HEK293 (cell line): ENCODE measurements at regions not wholly inside any gene's neighbourhood (a gene's known extent, or its start where the extent isn't known, plus 50 kb on each side); places are given as distances from the start of the nearest gene placed in this dataset.

Source experiments
- CTCF ChIA-PET: fragments of 350-600 bp; formaldehyde crosslinking; extraction: SDS; loops from one replicate; lab custom pipeline; 2021; ENCODE audit warnings: antibody characterized with exemption; lab: Yijun Ruan, JAX
- POLR2A ChIA-PET: fragments of 300-600 bp; formaldehyde crosslinking; extraction: SDS; loops from one replicate; lab custom pipeline; 2020; ENCODE audit warnings: antibody characterized with exemption, inconsistent platforms; lab: Yijun Ruan, JAX
- H3K27ac ChIP-seq: fragments of 200-500 bp; sonication (Bioruptor generic); 2 replicates; pipeline ENCODE4 v1.5.1; 2014; ENCODE audit warnings: low read depth, low read length, control low read depth, inconsistent platforms; ENCODE audit errors: extremely low read depth
- H3K36me3 ChIP-seq, 2 experiments: fragments of 200-500 bp in 1 of 2; sonication (Bioruptor generic) in 1 of 2; 1 replicate in 1 of 2; 2 replicates in 1 of 2; pipeline ENCODE4 v1.5.1; 2014 to 2017; ENCODE audit warnings: inconsistent platforms in 2 of 2, low read length in 2 of 2; ENCODE audit not compliant: control insufficient read depth in 2 of 2, insufficient read depth in 1 of 2
- H3K4me1 ChIP-seq: fragments of 200-500 bp; sonication (Bioruptor generic); 2 replicates; pipeline ENCODE4 v1.5.1; 2014; ENCODE audit warnings: mild to moderate bottlenecking, low read length, inconsistent platforms; ENCODE audit not compliant: control insufficient read depth, insufficient read depth
- H3K4me3 ChIP-seq: 2 replicates; pipeline ENCODE4 v1.5.1; 2011; ENCODE audit warnings: low read depth, mild to moderate bottlenecking, control low read depth, low read length, moderate library complexity
- H3K9me3 ChIP-seq: fragments of 200-500 bp; sonication (Bioruptor generic); 2 replicates; pipeline ENCODE4 v1.5.1; 2014; ENCODE audit warnings: low read depth, low read length, inconsistent platforms; ENCODE audit not compliant: control insufficient read depth, insufficient read depth
- FEZF1 ChIP-seq: fragments of 450-650 bp; formaldehyde crosslinking; IDR thresholded peaks from 2 replicates; pipeline ENCODE4 v1.5.1; 2016; ENCODE audit warnings: missing biosample characterization, missing genetic modification characterization
- HOXD13 ChIP-seq: sonication (generic); formaldehyde crosslinking; IDR thresholded peaks from 2 replicates; pipeline ENCODE4 v1.8.0; 2022; ENCODE audit warnings: missing genetic modification reagents, borderline replicate concordance
- PRDM10 ChIP-seq: fragments of 450-650 bp; formaldehyde crosslinking; IDR thresholded peaks from 2 replicates; pipeline ENCODE4 v1.5.1; 2016; ENCODE audit warnings: missing biosample characterization, missing genetic modification characterization
- REPIN1 ChIP-seq: fragments of 450-650 bp; formaldehyde crosslinking; IDR thresholded peaks from 2 replicates; pipeline ENCODE4 v1.5.1; 2017; ENCODE audit warnings: missing biosample characterization, missing genetic modification characterization, low read depth
- SP7 ChIP-seq: fragments of 450-650 bp; formaldehyde crosslinking; IDR thresholded peaks from 2 replicates; pipeline ENCODE4 v1.5.1; 2016; ENCODE audit warnings: missing biosample characterization, missing genetic modification characterization
- TCF7L2 ChIP-seq: IDR thresholded peaks from 2 replicates; pipeline ENCODE4 v1.6.1; 2011; ENCODE audit warnings: low read depth, mild to moderate bottlenecking, inconsistent platforms, low read length, moderate library complexity, borderline replicate concordance
- TRIM28 ChIP-seq: IDR thresholded peaks from 2 replicates; pipeline ENCODE4 v1.6.1; 2011; ENCODE audit warnings: low read length, control low read depth, borderline replicate concordance
- TSHZ1 ChIP-seq: fragments of 450-650 bp; formaldehyde crosslinking; IDR thresholded peaks from 2 replicates; pipeline ENCODE4 v1.5.1; 2016; ENCODE audit warnings: missing biosample characterization, missing genetic modification characterization, borderline replicate concordance
- ZBTB44 ChIP-seq: fragments of 450-650 bp; IDR thresholded peaks from 2 replicates; pipeline ENCODE4 v1.5.1; 2018; ENCODE audit warnings: missing biosample characterization, mild to moderate bottlenecking, missing genetic modification characterization
- ZBTB8A ChIP-seq: fragments of 450-650 bp; formaldehyde crosslinking; IDR thresholded peaks from 2 replicates; pipeline ENCODE4 v1.5.1; 2016; ENCODE audit warnings: missing biosample characterization, missing genetic modification characterization
- ZNF175 ChIP-seq: fragments of 450-650 bp; formaldehyde crosslinking; IDR thresholded peaks from 2 replicates; pipeline ENCODE4 v1.5.1; 2016; ENCODE audit warnings: missing biosample characterization, missing genetic modification characterization
- ZNF214 ChIP-seq: fragments of 450-650 bp; formaldehyde crosslinking; IDR thresholded peaks from 2 replicates; pipeline ENCODE4 v1.5.1; 2017; ENCODE audit warnings: missing biosample characterization, mild to moderate bottlenecking, missing genetic modification characterization, borderline replicate concordance
- ZNF404 ChIP-seq: fragments of 450-650 bp; formaldehyde crosslinking; IDR thresholded peaks from 2 replicates; pipeline ENCODE4 v1.5.1; 2017; ENCODE audit warnings: missing biosample characterization, missing genetic modification characterization
- ZNF521 ChIP-seq: fragments of 450-650 bp; formaldehyde crosslinking; IDR thresholded peaks from 2 replicates; pipeline ENCODE4 v1.5.1; 2017; ENCODE audit warnings: missing biosample characterization, mild to moderate bottlenecking, missing genetic modification characterization
- ZNF585B ChIP-seq: fragments of 450-650 bp; formaldehyde crosslinking; IDR thresholded peaks from 2 replicates; pipeline ENCODE4 v1.5.1; 2016; ENCODE audit warnings: missing biosample characterization, missing genetic modification characterization
- ZNF621 ChIP-seq: fragments of 450-650 bp; formaldehyde crosslinking; IDR thresholded peaks from 2 replicates; pipeline ENCODE4 v1.5.1; 2017; ENCODE audit warnings: missing biosample characterization, missing genetic modification characterization
- ZNF843 ChIP-seq: fragments of 450-650 bp; formaldehyde crosslinking; IDR thresholded peaks from 2 replicates; pipeline ENCODE4 v1.5.1; 2016; ENCODE audit warnings: missing biosample characterization, missing genetic modification characterization
- TF ChIP-seq, protein P1 (sequence below): fragments of 450-650 bp; formaldehyde crosslinking; IDR thresholded peaks from 2 replicates; pipeline ENCODE4 v1.5.1; 2016; ENCODE audit warnings: missing biosample characterization, missing genetic modification characterization, low read depth

- no peak overlapping the region for H3K4me3 ChIP-seq
- TF ChIP-seq TCF7L2 (peak; percentile 99), TRIM28 (peak; percentile 93), SP7 (tag by site-specific recombination) (0 out of 2 replicates have a peak, but pooled peaks have one; percentile 35), ZNF404 (tag by site-specific recombination) (no peak), ZBTB8A (tag by site-specific recombination) (no peak), ZNF621 (tag by site-specific recombination) (no peak), ZNF843 (tag by site-specific recombination) (0 out of 2 replicates have a peak, but pooled peaks have one; percentile 12), FEZF1 (tag by site-specific recombination) (peak; percentile 78), HOXD13 (peak; percentile 60; the same call in 1 of the 2 replicates)
- H3K9me3 ChIP-seq = no peaks in the 10 kb centered on the region
- POLR2A ChIA-PET = no interaction called here
- CTCF ChIA-PET = interaction anchor here (0.6 kb wide), 1 partner anchor 106 kb away, joined by 3 read pairs; no protein-coding TSS in a partner anchor
- no peaks in the 10 kb centered on the region for H3K36me3 ChIP-seq
- H3K4me1 ChIP-seq = no peaks in the 10 kb centered on the region
- H3K27ac ChIP-seq = peak overlapping the region; percentile 32
Measured at GRCh38 chrX:10794203-10794630, 173.8 kb upstream of the MID1 start.

GRCh38 chrX:10795721-10796120 is 175.3 kb upstream of the MID1 start:
- peak overlapping the region; percentile 53; the same call in 1 of the 2 replicates for H3K27ac ChIP-seq
- POLR2A ChIA-PET = no interaction called here
- H3K4me1 ChIP-seq = no peaks in the 10 kb centered on the region
- TF ChIP-seq ZNF521 (tag by site-specific recombination) (no peak), FEZF1 (tag by site-specific recombination) (peak; percentile 37; the same call in 1 of the 2 replicates), TRIM28 (peak; percentile 45; the same call in 1 of the 2 replicates), TCF7L2 (peak; percentile 36; the same call in 1 of the 2 replicates)
- TF ChIP-seq, protein P1, sequence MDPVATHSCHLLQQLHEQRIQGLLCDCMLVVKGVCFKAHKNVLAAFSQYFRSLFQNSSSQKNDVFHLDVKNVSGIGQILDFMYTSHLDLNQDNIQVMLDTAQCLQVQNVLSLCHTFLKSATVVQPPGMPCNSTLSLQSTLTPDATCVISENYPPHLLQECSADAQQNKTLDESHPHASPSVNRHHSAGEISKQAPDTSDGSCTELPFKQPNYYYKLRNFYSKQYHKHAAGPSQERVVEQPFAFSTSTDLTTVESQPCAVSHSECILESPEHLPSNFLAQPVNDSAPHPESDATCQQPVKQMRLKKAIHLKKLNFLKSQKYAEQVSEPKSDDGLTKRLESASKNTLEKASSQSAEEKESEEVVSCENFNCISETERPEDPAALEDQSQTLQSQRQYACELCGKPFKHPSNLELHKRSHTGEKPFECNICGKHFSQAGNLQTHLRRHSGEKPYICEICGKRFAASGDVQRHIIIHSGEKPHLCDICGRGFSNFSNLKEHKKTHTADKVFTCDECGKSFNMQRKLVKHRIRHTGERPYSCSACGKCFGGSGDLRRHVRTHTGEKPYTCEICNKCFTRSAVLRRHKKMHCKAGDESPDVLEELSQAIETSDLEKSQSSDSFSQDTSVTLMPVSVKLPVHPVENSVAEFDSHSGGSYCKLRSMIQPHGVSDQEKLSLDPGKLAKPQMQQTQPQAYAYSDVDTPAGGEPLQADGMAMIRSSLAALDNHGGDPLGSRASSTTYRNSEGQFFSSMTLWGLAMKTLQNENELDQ = no peak
- no peaks in the 10 kb centered on the region for H3K9me3 ChIP-seq
- CTCF ChIA-PET = no interaction called here
- H3K4me3 ChIP-seq = no peak overlapping the region
- H3K36me3 ChIP-seq = no peaks in the 10 kb centered on the region

- H3K27ac ChIP-seq = no peak overlapping the region
- H3K4me3 ChIP-seq = no peak overlapping the region
- POLR2A ChIA-PET = no interaction called here
- no peaks in the 10 kb centered on the region for H3K36me3 ChIP-seq
- CTCF ChIA-PET = no interaction called here
- H3K4me1 ChIP-seq = no peaks in the 10 kb centered on the region
- H3K9me3 ChIP-seq = no peaks in the 10 kb centered on the region
- TF ChIP-seq REPIN1 (no peak), PRDM10 (no peak), ZNF585B (no peak), ZBTB44 (no peak), TRIM28 (no peak), ZBTB8A (tag by site-specific recombination) (no peak), ZNF175 (tag by site-specific recombination) (no peak), TSHZ1 (tag by site-specific recombination) (no peak), ZNF214 (tag by site-specific recombination) (no peak)
Measured at GRCh38 chrX:10797466-10797865, 177.1 kb upstream of the MID1 start.
